Stimulated activated CD4-positive, alpha-beta T cell treated with anti-CD3 and anti-CD28 coated beads, Interleukin-1b, Interleukin-23, amount 100 ng/mL, for 48 hours (primary cell): ENCODE measurements at regions not wholly inside any gene's neighbourhood (a gene's known extent, or its start where the extent isn't known, plus 50 kb on each side); places are given as distances from the start of the nearest gene placed in this dataset.
"Not testable (repeated sequence)": the region's sequence is repeated elsewhere in the genome, so short reads cannot be mapped to it uniquely, and the experiment has no call there.

Experiments
- DNase-seq: peaks from one replicate; pipeline ENCODE4 v3.0.0-alpha.2; 2020

DNA sequence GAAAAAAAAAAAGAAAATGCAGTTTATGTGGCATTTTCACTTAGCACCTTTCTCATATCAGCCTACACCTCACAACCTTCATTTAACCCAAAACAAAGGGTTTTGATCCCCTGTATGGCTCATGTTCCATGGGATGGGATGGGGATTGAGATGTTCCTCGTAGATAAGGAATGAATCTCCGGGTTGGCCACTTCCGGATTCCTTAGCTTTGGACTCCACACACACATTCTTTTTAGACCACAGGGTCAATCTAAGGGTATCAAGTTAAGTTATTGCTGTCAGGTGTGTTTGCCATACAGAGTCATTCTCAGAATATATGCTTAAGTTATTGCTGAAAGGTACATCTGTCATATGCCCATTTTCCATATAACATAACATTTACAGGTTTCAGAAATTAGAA is 301.4 kb upstream of the TGFBR2 start:
- no peak for DNase-seq

DNA sequence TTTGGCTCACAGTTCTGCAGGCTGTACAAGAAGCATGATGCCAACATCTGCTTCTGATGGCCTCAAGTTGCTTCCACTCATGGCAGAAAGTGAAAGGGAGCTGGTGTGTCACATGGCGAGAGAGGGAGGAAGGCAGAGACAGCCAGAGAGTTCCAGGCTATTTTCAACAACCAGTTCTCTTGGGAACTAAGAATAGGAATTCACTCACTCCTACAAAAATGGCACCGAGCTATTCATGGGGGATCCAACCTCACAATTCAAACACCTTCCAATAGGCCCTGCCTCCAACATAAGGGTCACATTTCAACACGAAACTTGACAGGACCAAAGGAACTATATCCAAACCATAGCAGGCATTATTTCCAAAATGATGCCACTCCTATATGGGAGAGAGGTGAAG is 299.5 kb upstream of the TGFBR2 start:
- DNase-seq: no peak

DNA sequence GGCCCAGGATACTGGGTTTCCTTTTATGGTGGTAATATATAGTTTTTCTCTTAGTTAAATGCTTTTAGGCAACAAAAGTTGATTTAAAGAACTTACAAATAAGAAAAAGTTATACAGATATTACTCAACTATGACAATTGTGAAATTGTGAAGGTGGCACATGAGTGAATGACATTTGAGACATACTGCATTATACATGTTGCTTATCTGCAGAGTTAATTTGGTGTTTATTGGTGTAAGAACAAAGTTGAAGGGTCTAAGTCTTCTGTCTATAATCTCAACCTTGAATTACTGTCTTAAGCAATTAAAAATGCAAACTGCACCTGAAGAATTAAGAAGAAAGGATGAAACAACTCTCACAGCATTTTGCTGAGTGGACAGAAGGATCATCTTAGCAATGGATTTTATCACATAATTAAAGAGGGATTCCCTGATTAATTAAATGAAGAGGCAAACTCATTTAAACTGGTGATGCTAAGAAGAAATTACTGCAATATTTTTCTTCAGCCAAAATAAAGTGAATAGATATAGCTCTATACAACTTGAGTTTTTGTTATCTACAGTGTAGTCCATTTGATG is 298.9 kb upstream of the TGFBR2 start:
- no peak for DNase-seq

DNA sequence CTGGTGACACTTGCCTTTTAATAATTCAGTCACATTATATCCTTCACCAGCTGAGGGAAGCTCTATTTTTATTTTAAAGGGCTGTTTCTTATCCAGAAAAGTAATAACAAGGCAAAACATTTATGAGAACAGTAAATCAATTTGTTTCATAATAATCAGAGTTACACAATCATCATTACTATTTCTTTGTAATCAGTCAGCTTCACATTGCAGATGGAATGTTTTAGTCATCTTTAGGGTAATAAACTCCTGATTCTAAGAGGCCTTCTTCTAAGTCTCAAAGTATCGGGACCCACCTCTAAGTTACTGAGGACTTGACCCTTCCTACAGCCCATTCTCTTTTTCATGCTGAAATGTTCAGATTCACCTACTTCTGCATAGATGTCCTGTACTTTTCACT is 298.3 kb upstream of the TGFBR2 start:
- no peak for DNase-seq

DNA sequence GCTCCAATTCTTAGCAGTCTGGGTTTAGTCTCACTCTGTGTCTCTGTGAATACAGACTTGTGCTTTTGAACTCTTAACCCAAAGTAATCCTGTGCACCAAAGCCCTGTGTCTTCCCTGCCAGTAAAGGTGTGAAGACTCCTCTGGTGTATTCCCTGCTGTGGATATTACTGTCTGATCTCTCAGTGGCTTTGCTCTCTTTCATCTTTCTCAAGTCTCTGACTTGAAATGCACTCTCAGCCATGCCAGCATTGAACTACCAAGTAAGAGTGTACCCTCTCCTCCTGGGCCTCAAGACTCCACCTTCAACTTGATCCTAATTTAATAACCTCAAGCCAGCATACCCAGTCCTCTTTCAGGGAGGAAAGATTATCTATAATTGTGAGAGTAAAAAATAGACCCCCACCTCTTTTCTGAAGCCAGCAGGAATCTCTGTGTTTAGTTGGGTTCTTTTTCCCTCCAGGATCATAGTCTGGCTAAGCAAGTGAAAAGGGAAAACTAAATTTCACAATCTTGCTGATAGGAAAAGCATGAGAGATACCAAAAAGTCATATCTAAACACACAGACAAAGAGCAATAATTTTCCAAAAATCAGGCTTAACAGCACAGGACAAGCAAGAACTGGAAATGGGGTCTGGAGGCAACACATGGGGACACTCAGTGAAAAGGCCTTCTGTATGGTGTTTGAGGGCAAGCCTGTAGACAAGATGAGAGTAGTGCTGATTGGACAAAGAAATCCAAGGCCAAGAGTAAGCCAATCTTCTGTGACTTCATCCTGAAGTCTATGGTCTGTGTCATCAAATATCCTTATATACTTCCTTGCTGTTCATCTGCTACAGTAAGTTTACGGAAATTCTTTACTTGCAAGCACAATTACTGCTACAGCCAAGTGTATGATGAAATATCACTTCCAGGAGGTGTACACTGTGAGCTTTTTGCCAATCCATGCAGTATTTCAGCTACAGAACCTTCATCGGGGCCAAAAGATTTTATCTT is 296.1 kb upstream of the TGFBR2 start:
- no peak for DNase-seq

DNA sequence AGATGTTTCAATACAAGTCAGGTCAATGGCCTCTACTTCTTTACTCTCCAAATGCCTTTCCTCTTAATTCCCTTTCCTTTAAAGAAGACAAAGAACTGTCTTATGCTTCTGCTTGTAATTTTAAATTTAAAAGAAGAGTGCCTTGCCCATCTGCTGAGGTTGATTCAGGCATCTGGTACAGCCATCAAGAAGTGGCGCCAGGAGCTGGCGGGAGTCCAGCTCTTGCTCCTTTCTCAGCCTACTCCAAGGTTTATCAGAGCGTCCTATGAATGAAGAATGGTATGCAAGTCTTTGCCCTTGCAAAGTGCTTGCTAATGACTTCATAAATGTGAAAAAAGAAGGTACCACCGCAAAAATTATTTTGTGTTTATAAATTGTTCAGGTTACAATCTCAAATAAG is 294.6 kb upstream of the TGFBR2 start:
- DNase-seq: no peak

DNA sequence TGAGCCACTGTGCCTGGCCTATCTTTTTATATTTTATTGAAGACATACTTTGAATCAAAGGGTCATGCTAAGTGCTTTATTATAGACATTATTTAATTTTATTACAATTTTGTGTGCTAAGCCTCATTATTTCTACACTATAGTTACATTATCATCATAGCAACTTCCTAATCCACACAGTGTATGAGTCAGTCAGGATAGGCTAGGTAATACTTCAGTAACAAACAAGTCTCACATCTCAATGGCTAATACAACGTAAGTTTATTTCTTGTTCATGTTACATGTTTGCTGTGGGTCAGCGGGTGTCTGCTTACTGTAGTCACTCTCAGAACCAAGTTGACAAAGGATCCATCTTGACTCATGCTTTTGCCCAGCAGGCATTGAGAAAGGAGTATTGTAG is 292.6 kb upstream of the TGFBR2 start:
- DNase-seq: no peak

DNA sequence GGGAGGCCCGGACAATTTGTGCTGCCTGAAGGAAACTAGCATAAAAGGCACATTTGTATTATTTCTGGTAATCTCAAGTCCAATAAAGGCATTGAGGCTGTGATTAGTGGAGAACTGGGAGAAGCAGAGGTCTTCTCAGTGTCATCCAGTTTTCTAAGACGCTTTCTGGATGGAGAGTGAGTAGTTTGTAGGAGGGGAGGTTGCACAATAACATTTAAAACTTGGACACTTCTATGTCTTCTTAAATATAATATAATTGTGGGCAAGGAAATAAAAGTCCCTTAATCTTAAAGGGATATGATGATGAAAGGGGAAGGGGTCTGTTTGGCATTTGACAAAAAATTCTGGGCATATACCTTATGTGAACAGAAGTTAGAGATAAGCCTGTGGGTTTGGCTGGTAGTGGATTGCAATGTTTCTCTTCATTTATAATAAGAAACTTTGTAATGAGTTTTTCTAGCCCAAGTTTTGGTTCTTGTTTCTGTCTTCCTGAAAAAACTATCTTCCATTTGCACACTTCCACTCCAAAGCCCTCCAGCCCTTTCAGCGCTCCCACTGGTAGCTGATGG is 291.6 kb upstream of the TGFBR2 start:
- DNase-seq: no peak

DNA sequence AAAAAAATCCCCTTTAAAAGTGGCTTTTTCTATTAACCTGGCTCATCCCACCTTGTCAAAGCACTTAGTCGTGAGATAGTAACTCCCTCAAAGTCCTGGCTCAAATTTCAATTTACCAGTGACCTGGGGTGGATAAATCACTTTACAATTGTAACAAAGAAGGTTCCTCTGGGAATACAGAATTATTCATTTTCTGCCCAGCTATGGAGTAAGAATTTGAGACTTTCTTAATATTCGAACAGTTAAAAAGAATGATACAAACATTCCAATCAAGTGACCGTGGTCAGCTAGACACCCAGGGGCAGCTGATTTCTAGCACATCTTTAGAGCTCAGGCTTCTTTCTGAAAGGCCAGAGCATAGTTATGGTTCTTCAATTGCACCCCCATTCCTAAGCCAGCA is 291.0 kb upstream of the TGFBR2 start:
- no peak for DNase-seq

DNA sequence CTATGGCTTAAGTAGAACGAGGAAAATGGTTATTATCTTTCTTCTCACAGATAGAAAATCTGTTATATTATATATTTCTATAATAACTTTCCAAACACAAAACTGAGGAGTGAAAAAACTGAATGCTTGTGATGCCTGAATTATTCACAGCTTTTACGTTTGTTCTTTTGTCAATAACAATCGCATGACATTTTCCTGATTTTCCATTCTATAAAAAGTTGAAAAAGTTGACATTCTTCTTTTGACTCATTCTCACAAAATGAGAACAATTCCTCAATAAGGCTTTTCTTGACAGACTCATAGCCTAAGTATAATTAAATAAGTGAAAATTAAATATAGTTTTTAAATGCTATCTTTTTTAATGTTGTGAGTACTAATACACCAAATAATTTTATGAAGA is 288.8 kb upstream of the TGFBR2 start:
- no peak for DNase-seq

DNA sequence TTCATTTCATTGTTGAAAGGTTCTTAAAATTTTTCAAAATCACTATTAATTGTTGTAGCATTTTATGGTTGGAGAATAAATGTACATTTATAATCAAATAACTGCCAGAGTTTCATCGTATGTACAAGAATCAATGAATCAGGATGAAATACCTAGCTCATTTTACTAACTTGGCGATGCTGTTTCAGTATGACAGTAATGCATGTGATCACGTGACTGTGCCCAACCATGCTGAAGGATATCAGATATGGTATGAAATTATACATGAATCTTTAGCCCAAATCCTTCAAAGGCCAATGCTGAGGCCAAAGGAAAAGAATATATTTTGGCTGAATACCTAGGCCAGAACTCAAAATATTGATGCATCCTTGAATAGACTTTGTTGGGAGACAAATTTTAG is 288.3 kb upstream of the TGFBR2 start:
- DNase-seq: no peak

DNA sequence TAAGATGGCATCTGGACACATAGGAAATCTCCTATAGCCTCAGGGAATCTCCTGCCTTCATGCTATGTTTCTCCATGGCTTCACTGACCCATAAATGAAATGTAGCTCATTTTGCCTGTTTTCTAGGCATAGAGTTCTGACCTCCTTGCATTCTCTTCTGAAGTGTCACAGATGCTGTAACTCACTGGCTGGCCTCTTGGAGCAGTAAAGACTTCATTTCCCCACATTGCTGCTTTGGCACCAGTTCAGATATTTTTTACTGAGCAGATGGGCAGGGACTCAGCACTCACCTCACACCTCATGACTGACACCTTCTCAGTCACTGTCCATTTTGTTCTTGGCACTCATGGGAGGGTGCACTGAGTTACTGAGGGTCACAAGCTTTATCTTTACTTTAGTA is 286.7 kb upstream of the TGFBR2 start:
- peak; percentile 43 for DNase-seq

DNA sequence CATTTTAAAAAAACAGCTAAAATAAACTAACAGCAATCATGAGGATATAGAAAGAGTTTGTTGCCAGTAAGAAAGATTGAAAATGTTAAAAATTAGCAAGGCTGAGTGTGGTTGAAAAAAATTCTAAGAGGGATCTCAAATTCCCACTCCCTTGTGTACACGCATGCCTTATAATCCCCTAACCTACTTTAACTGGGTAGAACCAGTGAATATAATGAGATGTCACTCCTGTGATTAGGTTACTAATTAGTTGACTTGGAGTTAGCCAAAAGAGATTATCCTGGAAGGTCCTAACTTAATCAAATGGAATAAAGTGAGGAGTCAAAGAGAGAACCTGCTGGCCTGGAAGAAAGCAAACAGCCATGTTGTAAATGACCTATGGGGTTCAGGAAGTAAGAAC is 286.0 kb upstream of the TGFBR2 start:
- no peak for DNase-seq

DNA sequence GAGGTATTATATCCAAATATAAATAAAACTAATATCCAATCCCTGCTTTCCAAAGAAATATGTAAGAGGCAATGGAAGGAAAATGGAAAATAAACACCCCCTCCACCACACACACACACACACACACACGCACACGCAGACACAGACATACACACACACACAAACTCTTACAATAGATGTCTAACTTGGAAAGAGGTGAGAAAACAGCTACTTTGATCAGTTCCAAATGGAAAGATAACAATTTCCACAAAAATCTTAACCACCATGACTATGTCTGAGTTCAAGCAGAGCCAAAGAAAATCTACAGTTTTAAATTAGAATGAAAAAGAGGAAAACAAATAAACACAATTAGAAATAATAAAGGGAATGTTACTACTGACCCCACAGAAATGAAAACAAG is 285.3 kb upstream of the TGFBR2 start:
- DNase-seq: no peak

DNA sequence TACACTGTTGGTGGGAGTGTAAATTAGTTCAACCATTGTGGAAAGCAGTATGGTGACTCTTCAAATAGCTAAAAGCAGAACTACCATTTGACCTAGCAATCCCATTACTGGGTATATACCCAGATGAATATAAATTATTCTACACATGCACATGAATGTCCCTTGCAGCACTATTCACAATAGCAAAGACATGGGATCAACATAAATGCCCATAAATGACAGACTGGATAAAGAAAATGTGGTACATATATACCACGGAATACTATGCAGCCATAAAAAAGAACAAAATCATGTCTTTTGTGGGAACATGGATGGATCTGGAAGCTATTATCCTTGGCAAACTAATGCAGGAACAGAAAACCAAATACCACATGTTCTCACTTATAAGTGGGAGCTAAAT is 282.8 kb upstream of the TGFBR2 start:
- DNase-seq: not testable (repeated sequence)

DNA sequence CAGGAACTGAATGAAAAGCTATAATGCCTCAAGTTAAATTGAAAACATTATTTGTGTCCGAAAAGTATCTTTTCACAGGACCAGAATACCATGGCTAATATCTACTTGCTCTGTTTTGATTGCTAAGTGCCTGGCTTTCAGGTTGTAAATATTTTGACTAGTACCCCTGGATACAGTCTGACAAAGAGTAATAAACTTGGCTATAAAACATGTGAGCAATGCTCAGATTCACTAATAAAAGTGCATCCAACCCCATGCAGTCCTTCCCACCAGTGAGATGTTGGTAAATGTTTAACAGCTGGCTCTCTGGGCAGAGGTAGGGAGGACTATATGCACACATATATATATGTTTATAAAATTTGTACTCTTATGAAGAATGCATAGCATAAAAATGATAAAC is 281.8 kb upstream of the TGFBR2 start:
- DNase-seq: no peak

DNA sequence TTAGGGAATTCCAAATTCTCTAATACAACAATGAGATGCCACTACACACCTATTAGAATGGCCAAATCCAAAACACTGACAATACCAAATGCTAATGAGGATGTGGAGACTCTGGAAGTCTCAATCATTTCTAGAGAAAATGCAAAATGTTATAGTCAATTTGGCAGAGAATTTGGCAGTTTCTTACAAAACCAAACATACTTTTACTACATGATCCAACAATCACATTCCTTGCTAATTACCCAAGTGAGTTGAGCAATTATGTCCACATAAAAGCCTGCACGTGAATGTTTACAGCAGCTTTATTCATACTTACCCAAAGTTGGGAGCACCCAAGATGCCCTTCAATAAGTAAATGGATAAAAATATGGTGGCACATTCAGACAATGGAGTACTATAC is 278.4 kb upstream of the TGFBR2 start:
- not testable (repeated sequence) for DNase-seq

DNA sequence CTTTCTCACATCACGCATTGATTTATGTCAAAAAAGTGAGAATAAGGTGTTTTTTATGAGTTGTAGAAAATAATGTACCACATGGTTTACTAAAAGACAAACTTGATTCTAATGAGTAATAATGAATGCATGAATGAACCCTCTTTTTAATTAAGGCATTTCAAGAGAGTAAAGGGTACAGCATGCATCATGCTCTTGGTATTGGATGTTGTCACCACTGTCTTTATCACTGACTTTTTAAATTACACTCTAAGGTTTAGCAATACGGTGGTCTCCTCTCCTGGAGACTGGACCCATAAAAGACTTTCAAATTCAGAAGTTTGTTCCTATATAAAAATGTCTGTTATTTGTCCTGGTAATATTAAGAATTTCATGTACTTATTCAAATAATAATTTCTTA is 277.5 kb upstream of the TGFBR2 start:
- not testable (repeated sequence) for DNase-seq

DNA sequence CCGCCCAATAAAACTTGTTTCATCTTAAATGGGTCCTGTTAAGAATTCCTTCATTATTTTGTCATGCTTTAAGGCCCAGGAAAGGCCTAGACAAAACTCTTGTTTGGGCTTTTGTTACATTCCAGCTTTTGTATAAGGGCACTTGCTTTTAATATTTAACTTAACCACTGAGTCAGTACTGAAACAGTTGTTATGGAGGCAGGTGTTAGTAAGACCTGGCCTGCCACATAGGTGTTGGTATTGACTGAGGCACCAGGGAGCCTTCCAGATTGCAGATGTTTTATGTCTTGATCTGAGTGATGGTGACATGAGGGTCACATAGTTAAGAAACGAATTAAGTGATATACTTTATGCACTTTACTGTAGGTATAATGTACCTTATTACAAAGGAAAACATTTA is 274.9 kb upstream of the TGFBR2 start:
- DNase-seq: no peak

DNA sequence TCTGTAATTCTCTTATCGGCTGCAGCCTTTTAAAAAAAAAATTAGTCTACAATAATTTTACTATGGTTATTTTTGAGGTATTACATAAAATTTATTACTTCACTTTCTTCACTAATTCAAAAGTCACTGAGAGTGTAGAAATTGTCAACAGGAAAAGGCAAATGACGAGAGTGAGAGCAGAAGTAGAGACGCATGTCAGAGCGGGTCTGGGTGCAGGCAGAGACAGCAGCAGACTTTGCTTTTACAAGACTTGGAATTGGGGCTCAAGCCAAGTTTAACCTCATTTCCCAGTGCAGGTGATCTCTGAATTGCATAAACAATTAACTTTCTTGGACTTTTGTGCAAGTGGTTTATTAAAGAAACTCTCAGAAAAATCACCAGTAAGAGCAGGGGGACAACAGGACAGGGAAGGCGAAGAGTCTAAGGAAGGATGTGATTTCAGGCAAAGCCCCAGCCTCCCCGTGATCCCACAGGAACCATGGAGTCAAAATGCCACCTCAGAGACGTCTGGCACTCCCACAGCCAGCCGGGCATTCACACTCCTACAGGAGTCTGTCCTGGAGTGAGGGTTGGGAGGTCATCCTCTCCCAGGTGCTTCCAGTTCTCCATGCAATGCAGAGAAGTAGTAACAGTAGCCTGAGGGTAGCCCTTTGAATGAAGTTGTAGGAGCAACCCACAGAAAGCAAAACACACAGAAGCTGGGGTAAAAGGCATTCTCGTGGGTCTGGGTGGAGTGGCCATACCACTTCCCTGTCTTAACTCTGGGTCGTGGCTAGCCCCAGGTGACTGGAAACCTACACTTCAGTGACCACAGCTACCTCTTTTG is 274.0 kb upstream of the TGFBR2 start:
- DNase-seq: no peak

DNA sequence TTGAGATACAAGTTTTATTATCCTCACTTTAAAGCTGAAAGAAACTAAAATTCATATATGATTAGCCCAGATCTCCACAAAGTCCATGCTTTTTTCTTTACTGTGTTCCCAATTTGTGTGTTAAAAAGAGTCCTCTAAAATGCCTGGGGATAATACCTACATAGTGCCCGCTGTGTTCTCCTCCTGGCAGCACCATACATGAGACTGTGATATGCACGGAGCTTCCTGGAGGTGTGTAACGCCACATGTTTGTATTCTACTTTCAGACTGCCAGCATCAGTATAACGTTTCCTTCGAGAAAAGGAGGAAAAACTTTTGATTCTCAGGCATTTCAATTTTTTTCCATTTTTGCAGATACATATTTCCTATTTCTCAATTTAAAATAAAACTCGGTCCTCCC is 273.3 kb upstream of the TGFBR2 start:
- DNase-seq: no peak

DNA sequence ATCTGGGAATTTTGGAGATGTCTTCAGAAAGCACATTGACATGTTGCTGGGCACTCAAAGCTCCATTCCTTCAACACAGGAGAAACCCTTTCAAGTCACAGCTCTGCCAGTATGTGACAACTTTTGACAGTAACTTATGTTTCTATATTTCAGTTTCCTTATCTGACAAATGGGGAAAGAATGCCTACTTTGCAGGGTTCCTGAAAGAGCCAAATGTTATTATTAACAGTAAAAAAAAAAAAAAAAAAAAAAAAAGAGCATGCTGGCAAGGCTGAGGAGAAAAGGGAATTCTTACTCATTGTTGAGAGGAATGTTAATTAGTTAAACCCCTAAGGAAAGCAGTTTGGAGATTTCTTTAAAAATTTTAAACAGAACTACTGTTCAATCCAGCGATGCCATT is 272.5 kb upstream of the TGFBR2 start:
- DNase-seq: no peak

DNA sequence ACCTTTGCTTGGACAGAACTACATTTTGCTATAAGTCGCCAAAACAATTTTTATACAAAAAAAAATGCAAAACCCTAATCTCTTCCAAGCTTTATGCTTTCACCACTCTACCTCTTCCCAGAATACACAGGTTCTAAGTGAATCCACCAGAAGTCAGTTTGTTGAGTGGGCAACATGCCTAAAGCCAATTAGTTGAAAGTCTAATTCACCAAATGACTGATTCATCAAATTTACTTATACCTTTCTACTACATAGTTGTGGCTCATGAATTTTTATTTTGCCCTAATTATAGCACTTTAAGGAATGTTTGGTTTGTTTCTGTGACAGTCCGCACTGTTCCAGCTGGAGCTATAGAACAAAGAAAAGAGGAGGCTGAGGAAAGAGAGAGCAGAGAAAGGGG is 265.9 kb upstream of the TGFBR2 start:
- DNase-seq: no peak
